Mesendoderm (in vitro differentiated cells): ENCODE measurements at regions not wholly inside any gene's neighbourhood (a gene's known extent, or its start where the extent isn't known, plus 50 kb on each side); places are given as distances from the start of the nearest gene placed in this dataset.

Experiments used
- DNase-seq: peaks from one replicate; pipeline ENCODE4 v3.0.0; 2013
- H2AK5ac ChIP-seq: 2 replicates; pipeline ENCODE4 v1.6.1; 2013; ENCODE audit warnings: low read length, inconsistent platforms
- H2BK120ac ChIP-seq: 2 replicates; pipeline ENCODE4 v1.6.1; 2013; ENCODE audit warnings: low read depth, mild to moderate bottlenecking, low read length, moderate library complexity, mixed read lengths
- H2BK15ac ChIP-seq: replicated peaks from 2 replicates; pipeline ENCODE4 v1.6.1; 2013; ENCODE audit warnings: low read depth, mild to moderate bottlenecking, moderate library complexity
- H2BK5ac ChIP-seq: 2 replicates; pipeline ENCODE4 v1.6.1; 2013; ENCODE audit warnings: low read length, inconsistent platforms
- H3K18ac ChIP-seq: 2 replicates; pipeline ENCODE4 v1.6.1; 2013; ENCODE audit warnings: mild to moderate bottlenecking, low read length, mixed read lengths
- H3K23ac ChIP-seq: one replicate; pipeline ENCODE4 v1.6.1; 2013; ENCODE audit warnings: low read length
- H3K27ac ChIP-seq: 2 replicates; pipeline ENCODE4 v1.5.1; 2013; ENCODE audit warnings: low read depth, mild to moderate bottlenecking, inconsistent platforms, low read length, moderate library complexity
- H3K27me3 ChIP-seq: 2 replicates; pipeline ENCODE4 v1.6.1; 2013; ENCODE audit warnings: low read length, control low read depth, mild to moderate bottlenecking, inconsistent platforms; ENCODE audit not compliant: insufficient read depth, poor library complexity
- H3K36me3 ChIP-seq: 2 replicates; pipeline ENCODE4 v1.6.1; 2013; ENCODE audit warnings: low read length, inconsistent platforms; ENCODE audit not compliant: control insufficient read depth, insufficient read depth
- H3K4ac ChIP-seq: one replicate; pipeline ENCODE4 v1.6.1; 2013; ENCODE audit warnings: low read depth, mild to moderate bottlenecking, low read length, moderate library complexity
- H3K4me1 ChIP-seq: 2 replicates; pipeline ENCODE4 v1.6.1; 2013; ENCODE audit warnings: low read depth, low read length, inconsistent platforms; ENCODE audit not compliant: control insufficient read depth
- H3K4me2 ChIP-seq: 2 replicates; pipeline ENCODE4 v1.6.1; 2013; ENCODE audit warnings: low read length
- H3K4me3 ChIP-seq: 2 replicates; pipeline ENCODE4 v1.5.1; 2013; ENCODE audit warnings: mild to moderate bottlenecking, low read length
- H3K56ac ChIP-seq: one replicate; pipeline ENCODE4 v1.6.1; 2013; ENCODE audit warnings: low read length
- H3K79me1 ChIP-seq: 2 replicates; pipeline ENCODE4 v1.6.1; 2013; ENCODE audit warnings: low read length, inconsistent platforms
- H3K79me2 ChIP-seq: 2 replicates; pipeline ENCODE4 v1.6.1; 2013; ENCODE audit warnings: mild to moderate bottlenecking, low read length; ENCODE audit not compliant: control insufficient read depth, insufficient read depth
- H3K9ac ChIP-seq: 2 replicates; pipeline ENCODE4 v1.6.1; 2013; ENCODE audit warnings: low read length, inconsistent platforms
- H4K5ac ChIP-seq: one replicate; pipeline ENCODE4 v1.6.1; 2013; ENCODE audit warnings: low read length
- H4K8ac ChIP-seq: one replicate; pipeline ENCODE4 v1.6.1; 2013; ENCODE audit warnings: low read depth, mild to moderate bottlenecking, control low read depth, low read length, moderate library complexity
- WGBS: extraction: QIAGEN DNeasy Blood & Tissue Kit; methylation state at CpG from one replicate; pipeline ENCODE4 v1.1.7; 2013; ENCODE audit warnings: low lambda C conversion rate, missing lambda C conversion rate; ENCODE audit not compliant: insufficient coverage; ENCODE audit errors: extremely low coverage; 5-methylcytosine and 5-hydroxymethylcytosine counted together

DNA sequence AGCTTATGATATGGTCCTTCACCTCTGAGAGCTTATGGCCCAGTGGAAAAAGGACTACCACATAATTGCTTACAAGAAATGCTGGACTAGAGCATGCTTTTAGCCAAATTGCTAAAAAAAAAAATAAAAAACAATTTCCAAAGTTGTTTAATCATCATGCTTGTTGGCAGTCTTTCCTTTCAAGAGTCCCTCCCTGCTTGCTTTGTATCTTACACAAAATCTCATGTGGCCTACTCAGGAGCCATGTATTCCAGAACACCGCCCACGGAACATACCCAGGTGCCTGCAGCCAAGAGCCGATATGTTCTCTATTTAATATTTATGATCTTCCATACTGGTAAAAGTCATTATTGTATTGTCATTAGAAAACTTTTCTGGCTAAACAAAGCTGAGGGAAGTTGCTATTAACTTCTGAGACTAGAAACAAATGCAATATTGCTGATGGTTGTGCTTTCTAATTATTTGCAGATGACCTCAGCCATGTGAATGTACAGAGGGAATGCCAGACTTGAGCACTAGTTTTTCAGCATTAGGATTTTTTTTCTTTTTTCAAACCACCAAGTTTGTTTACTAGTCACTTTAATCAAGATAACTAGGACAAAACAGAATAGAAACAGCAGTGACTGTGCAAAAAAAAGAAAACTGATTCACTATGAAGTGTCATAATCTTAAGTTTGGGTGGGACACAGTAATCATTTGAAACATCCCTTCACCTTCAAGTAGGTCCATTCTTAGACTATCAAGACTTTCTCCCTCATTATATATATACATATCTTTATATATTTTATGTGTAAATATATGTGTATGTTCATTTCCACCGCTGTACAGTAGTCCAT, 129.3 kb upstream of the GORAB start:
- no peak overlapping the region for H2BK5ac ChIP-seq
- H3K79me2 ChIP-seq = no peaks in the 10 kb centered on the region
- no peaks in the 10 kb centered on the region for H3K36me3 ChIP-seq
- no peak overlapping the region for H4K5ac ChIP-seq
- WGBS = no CpG with 5 or more reads among the region's 4 CpGs
- no peak overlapping the region for H3K23ac ChIP-seq
- no peak overlapping the region for H2BK15ac ChIP-seq
- H4K8ac ChIP-seq = no peak overlapping the region
- no peaks in the 10 kb centered on the region for H3K4me1 ChIP-seq
- H3K4ac ChIP-seq = no peak overlapping the region
- H3K27ac ChIP-seq = no peak overlapping the region
- no peak overlapping the region for H3K4me2 ChIP-seq
- H3K4me3 ChIP-seq = no peak overlapping the region
- H2AK5ac ChIP-seq = no peak overlapping the region
- DNase-seq = no peak
- no peak overlapping the region for H2BK120ac ChIP-seq
- no peak overlapping the region for H3K9ac ChIP-seq
- H3K27me3 ChIP-seq = no peaks in the 10 kb centered on the region
- H3K18ac ChIP-seq = no peak overlapping the region
- no peaks in the 10 kb centered on the region for H3K79me1 ChIP-seq
- H3K56ac ChIP-seq = no peak overlapping the region

DNA sequence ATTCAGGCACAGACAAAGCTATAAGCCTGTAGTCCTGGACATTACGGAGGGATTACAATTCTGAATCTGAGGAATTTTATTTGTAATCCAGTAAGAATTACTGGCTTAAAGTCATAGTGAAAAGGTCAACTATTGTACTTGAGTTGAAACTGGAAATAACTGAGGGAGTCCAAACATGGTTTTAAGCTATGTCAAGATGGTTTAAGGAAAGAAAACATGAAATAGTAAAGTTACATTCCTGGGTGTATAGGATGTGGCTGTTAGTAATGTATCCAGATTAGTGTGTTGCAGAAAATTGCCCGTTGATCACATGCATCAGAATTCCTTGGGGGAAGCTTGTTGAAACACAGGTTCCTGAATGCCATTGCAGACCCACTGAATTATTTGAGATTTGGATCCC, 124.8 kb upstream of the GORAB start:
- Histone ChIP-seq H2BK120ac (no peak overlapping the region), H3K36me3 (no peaks in the 10 kb centered on the region), H3K79me1 (no peaks in the 10 kb centered on the region), H3K4me3 (no peak overlapping the region), H3K18ac (no peak overlapping the region), H3K27me3 (no peaks in the 10 kb centered on the region), H3K27ac (no peak overlapping the region), H4K8ac (no peak overlapping the region), H3K4me1 (no peaks in the 10 kb centered on the region), H2AK5ac (no peak overlapping the region), H2BK15ac (no peak overlapping the region), H4K5ac (no peak overlapping the region), H3K4me2 (no peak overlapping the region), H3K23ac (no peak overlapping the region), H3K4ac (no peak overlapping the region), H3K79me2 (no peaks in the 10 kb centered on the region), H3K56ac (no peak overlapping the region), H2BK5ac (no peak overlapping the region), H3K9ac (no peak overlapping the region)
- no CpG with 5 or more reads among the region's 2 CpGs for whole genome bisulfite sequencing
- no peak for DNase-seq

DNA sequence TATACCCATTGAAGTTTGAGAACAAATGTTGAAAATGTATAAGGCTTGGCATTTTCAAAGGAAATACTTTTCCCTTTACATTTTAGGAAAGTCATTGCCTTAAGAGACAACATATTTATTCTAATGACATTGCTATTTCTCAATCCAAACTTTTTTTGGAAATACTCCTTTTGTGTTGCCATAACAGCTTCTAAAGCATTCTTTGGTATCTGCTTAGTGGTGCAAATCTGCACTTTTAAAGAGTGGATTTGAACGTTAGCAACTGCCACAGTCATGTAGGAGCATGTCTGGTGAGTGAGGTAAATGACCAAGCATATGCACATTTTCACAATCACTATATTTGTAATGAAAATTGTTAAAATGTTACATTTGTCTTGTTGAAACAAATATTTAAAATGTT, 124.4 kb upstream of the GORAB start:
- Histone ChIP-seq H2AK5ac (no peak overlapping the region), H3K36me3 (no peaks in the 10 kb centered on the region), H4K8ac (no peak overlapping the region), H3K56ac (no peak overlapping the region), H3K23ac (no peak overlapping the region), H3K4me3 (no peak overlapping the region), H3K4me1 (no peaks in the 10 kb centered on the region), H2BK5ac (no peak overlapping the region), H3K79me2 (no peaks in the 10 kb centered on the region), H3K4ac (no peak overlapping the region), H3K27me3 (no peaks in the 10 kb centered on the region), H4K5ac (no peak overlapping the region), H3K9ac (no peak overlapping the region), H3K27ac (no peak overlapping the region), H3K18ac (no peak overlapping the region), H2BK120ac (no peak overlapping the region), H3K79me1 (no peaks in the 10 kb centered on the region), H2BK15ac (no peak overlapping the region), H3K4me2 (no peak overlapping the region)
- no CpG with 5 or more reads among the region's 1 CpG for WGBS
- no peak for DNase-seq

DNA sequence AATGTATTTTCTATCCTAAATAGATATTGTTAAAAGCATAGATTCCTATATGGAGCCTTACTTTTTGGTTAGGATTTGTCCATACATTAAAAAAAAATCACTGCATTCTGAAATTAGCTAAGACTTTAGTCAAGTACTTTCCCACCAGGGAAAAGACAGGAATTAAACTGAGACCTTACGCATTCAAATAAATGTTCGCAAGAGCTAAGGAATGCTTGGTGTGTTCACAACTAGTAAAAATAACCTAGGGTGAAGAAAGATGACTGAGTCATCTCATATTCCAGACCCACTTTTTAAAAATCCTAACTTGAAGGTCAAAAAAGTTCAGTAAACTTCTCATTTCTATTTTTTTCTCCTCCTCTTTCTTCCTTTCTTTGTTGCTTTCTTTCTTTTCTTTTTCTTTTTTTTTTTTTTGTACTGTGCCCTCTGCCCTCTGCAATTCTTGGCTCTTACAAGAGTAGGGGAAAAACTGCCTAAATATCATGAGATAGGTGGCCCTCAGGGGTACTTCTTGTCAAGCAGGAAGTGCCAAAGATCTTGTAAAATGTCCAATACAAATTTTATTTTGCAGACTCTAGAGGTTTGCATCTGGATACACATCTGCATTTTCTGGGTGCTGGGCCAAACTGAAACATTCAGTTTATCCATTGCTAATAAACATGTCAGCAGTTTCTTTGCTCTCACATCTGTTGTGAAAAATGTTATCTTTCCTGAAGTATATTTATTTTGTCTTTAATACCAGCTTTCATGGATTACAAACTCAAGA, 121.4 kb upstream of the GORAB start:
- Histone ChIP-seq H3K4me2 (no peak overlapping the region), H3K56ac (no peak overlapping the region), H3K27ac (no peak overlapping the region), H4K8ac (no peak overlapping the region), H4K5ac (no peak overlapping the region), H3K79me1 (no peaks in the 10 kb centered on the region), H3K4me3 (no peak overlapping the region), H3K79me2 (no peaks in the 10 kb centered on the region), H2BK5ac (no peak overlapping the region), H3K4ac (no peak overlapping the region), H3K18ac (no peak overlapping the region), H3K27me3 (no peaks in the 10 kb centered on the region), H3K23ac (no peak overlapping the region), H3K4me1 (no peaks in the 10 kb centered on the region), H2AK5ac (no peak overlapping the region), H2BK15ac (no peak overlapping the region), H2BK120ac (no peak overlapping the region), H3K36me3 (no peaks in the 10 kb centered on the region), H3K9ac (no peak overlapping the region)
- no peak for DNase-seq
- no CpG with 5 or more reads among the region's 2 CpGs for WGBS

DNA sequence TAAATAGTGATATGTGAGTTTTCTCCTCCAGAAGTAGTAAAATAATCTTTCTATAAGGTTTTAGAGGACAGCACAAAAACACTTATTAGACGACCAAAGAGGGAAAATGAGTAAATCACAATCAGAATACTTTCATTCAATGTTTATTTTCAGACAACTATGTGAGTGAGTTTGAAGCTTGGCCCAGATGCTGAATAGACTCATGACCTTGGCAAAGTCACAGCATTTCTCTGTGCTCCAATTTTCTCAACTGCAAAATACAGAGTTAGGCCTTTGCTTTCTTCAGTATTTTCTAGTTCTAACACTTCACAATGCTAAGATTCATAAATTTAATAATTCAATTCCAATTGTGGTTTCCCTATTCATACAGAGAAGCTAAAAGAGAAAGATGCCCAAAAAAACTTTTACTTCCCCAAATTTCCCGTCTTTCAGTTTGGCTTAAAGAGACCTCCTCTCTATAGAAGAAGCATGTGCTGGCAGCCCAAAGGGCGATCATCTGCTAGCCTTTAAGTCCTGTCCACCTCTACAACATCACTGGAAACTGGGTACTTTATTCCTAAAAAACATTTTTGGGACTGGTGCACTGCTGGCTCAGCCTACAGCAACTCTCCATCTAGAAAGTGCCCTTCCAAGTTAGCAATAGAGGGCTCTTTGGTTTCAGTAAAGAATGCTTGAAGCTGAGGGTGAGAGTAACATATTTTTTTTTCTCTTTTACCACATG, 116.8 kb upstream of the GORAB start:
- Histone ChIP-seq H2BK15ac (no peak overlapping the region), H3K79me2 (no peaks in the 10 kb centered on the region), H4K5ac (no peak overlapping the region), H3K4ac (no peak overlapping the region), H3K4me2 (no peak overlapping the region), H3K9ac (no peak overlapping the region), H2BK120ac (no peak overlapping the region), H4K8ac (no peak overlapping the region), H2BK5ac (no peak overlapping the region), H2AK5ac (no peak overlapping the region), H3K36me3 (no peaks in the 10 kb centered on the region), H3K79me1 (no peaks in the 10 kb centered on the region), H3K27me3 (no peaks in the 10 kb centered on the region), H3K27ac (no peak overlapping the region), H3K23ac (no peak overlapping the region), H3K18ac (no peak overlapping the region), H3K56ac (no peak overlapping the region), H3K4me3 (no peak overlapping the region), H3K4me1 (no peaks in the 10 kb centered on the region)
- DNase-seq = no peak
- no CpG with 5 or more reads among the region's 3 CpGs for WGBS
